Effector memory CD8-positive, alpha-beta T cell (primary cell): ENCODE measurements at regions not wholly inside any gene's neighbourhood (a gene's known extent, or its start where the extent isn't known, plus 50 kb on each side); places are given as distances from the start of the nearest gene placed in this dataset.

Experiments
- ATAC-seq: fragments of 150-1000 bp; cut with Tn5 transposase; replicated peaks from 2 replicates; pipeline ENCODE4 v1.10.0; 2021; ENCODE audit warnings: mild to moderate bottlenecking, moderate library complexity
- DNase-seq, 3 experiments: peaks; one replicate each; pipeline ENCODE4 v3.0.0; 2021
- H3K27ac Mint-ChIP-seq, 2 donors: one replicate each; pipeline ENCODE4 v1.8.0; 2022; ENCODE audit warnings: mild to moderate bottlenecking in 2 of 2, mixed read lengths in 2 of 2, moderate library complexity in 2 of 2
- H3K27me3 Mint-ChIP-seq, 2 donors: one replicate each; pipeline ENCODE4 v1.8.0; 2022; ENCODE audit warnings: mixed read lengths in 2 of 2
- H3K36me3 Mint-ChIP-seq: one replicate; pipeline ENCODE4 v1.8.0; 2022; ENCODE audit warnings: mild to moderate bottlenecking, moderate library complexity, mixed read lengths; ENCODE audit not compliant: insufficient read depth
- H3K4me1 Mint-ChIP-seq, 2 donors: one replicate each; pipeline ENCODE4 v1.8.0; 2022; ENCODE audit warnings: low read depth in 2 of 2, mixed read lengths in 2 of 2
- H3K4me3 Mint-ChIP-seq, 2 donors: one replicate each; pipeline ENCODE4 v1.8.0; 2022; ENCODE audit warnings: mild to moderate bottlenecking in 2 of 2, mixed read lengths in 2 of 2, moderate library complexity in 2 of 2
- H3K9me3 Mint-ChIP-seq, 2 donors: one replicate each; pipeline ENCODE4 v1.8.0; 2022; ENCODE audit warnings: mixed read lengths in 2 of 2

DNA sequence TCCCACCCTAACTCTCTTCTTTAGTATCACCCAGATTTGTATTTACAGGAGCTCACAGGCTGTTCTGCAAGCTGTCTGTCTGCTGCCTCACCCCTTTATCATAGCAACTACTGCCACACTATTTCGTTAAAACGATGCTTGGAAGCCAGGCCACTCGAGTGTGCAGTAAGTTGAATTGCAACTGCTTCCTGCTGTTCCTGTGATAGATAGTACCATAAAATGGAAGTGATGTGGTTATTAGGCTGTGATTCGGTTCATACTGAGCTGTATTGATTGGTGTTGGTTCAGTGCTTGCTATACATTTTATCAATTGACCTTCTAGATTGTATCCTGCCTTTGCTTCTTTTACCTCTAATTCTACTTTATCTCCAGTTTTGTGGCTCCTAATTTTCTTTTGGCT is 325.4 kb downstream of the RNF144B start:
- Mint-ChIP-seq H3K4me1 (no peaks in the 10 kb centered on the region), H3K27me3 (no peaks in the 10 kb centered on the region), H3K36me3 (no peaks in the 10 kb centered on the region), H3K27ac (no peak overlapping the region), H3K9me3 (peaks cover 10 to 12% of the 10 kb centered on the region in 2 donors), H3K4me3 (no peak overlapping the region)
- DNase-seq (no peak), ATAC-seq (no peak)

DNA sequence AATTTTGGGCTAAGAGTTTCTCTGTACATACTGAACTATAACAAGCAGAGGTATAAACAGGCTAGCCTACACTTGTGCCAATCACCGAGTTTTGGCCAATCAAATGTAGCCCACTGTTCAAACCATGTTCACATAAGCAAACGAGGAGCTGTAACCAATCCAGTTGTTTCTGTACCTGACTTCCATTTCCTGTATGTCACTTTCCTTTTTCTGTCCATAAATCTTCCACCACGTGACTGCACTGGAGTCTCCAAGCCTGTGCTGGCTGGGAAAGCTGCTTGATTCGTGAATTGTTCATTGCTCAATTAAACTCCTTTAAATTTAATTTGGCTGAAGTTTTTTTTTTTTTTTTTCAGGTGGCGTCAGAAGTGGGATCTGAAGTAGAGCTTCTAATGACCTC is 332.9 kb downstream of the RNF144B start:
- DNase-seq (no peak), ATAC-seq (no peak)
- Mint-ChIP-seq H3K27me3 (no peaks in the 10 kb centered on the region), H3K4me1 (no peaks in the 10 kb centered on the region), H3K9me3 (peaks cover 0 to 2% of the 10 kb centered on the region in 2 donors), H3K36me3 (no peaks in the 10 kb centered on the region), H3K4me3 (no peak overlapping the region), H3K27ac (no peak overlapping the region)

- Mint-ChIP-seq H3K4me1 (no peaks in the 10 kb centered on the region), H3K27ac (no peak overlapping the region)
Observed at GRCh38 chr6:18724056-18724455, 336.9 kb downstream of the RNF144B start.

GRCh38 chr6:18725449-18725848 is 338.3 kb downstream of the RNF144B start:
- DNase-seq (no peak), ATAC-seq (no peak)
- Mint-ChIP-seq H3K27me3 (no peaks in the 10 kb centered on the region), H3K27ac (no peak overlapping the region), H3K9me3 (peaks cover 5 to 8% of the 10 kb centered on the region in 2 donors), H3K4me1 (no peaks in the 10 kb centered on the region), H3K36me3 (no peaks in the 10 kb centered on the region), H3K4me3 (no peak overlapping the region)

More at GRCh38 chr6:18724056-18724455, 336.9 kb downstream of the RNF144B start:
- no peak for ATAC-seq
- H3K4me3 Mint-ChIP-seq: no peak overlapping the region
- no peaks in the 10 kb centered on the region for H3K27me3 Mint-ChIP-seq
- H3K9me3 Mint-ChIP-seq: peaks cover 2 to 8% of the 10 kb centered on the region in 2 donors
- H3K36me3 Mint-ChIP-seq: no peaks in the 10 kb centered on the region
- DNase-seq: no peak

- Mint-ChIP-seq H3K27me3 (no peaks in the 10 kb centered on the region), H3K36me3 (peaks cover 2% of the 10 kb centered on the region)
Observed at GRCh38 chr6:18733921-18734550, 346.9 kb downstream of the RNF144B start.

GRCh38 chr6:18741741-18742140 is 354.6 kb downstream of the RNF144B start:
- H3K36me3 Mint-ChIP-seq: no peaks in the 10 kb centered on the region
- no peaks in the 10 kb centered on the region for H3K4me1 Mint-ChIP-seq
- H3K27ac Mint-ChIP-seq: no peak overlapping the region
- H3K27me3 Mint-ChIP-seq: no peaks in the 10 kb centered on the region
- ATAC-seq (no peak), DNase-seq (no peak)
- no peak overlapping the region for H3K4me3 Mint-ChIP-seq
- no peaks in the 10 kb centered on the region for H3K9me3 Mint-ChIP-seq

More at GRCh38 chr6:18733921-18734550, 346.9 kb downstream of the RNF144B start:
- Mint-ChIP-seq H3K4me1 (no peaks in the 10 kb centered on the region), H3K9me3 (peaks cover 7 to 13% of the 10 kb centered on the region in 2 donors), H3K4me3 (no peak overlapping the region), H3K27ac (no peak overlapping the region)
- ATAC-seq (no peak), DNase-seq (no peak)

DNA sequence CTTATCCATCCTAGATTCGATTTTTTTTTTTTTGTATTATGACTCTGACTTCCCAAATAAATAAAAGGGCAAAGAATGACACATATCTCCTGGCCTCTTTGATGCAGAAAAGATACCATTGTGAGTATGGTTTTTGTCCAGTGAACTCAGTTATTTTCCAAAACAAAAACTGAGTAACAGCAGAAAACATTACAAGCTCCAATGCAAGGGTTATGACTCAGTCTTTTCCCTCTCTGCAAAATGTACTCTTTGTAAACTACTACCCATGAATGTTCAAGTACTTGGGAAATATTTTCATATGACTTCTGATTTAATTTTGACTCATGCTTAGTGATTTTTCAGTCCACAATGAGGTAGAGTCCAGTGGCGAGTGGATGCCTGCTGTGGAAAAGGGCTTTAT is 355.3 kb downstream of the RNF144B start:
- Mint-ChIP-seq H3K27me3 (no peaks in the 10 kb centered on the region), H3K9me3 (no peaks in the 10 kb centered on the region), H3K27ac (no peak overlapping the region), H3K4me1 (no peaks in the 10 kb centered on the region), H3K36me3 (no peaks in the 10 kb centered on the region), H3K4me3 (no peak overlapping the region)
- ATAC-seq: no peak
- DNase-seq: no peak

- DNase-seq (no peak), ATAC-seq (no peak)
- no peaks in the 10 kb centered on the region for H3K27me3 Mint-ChIP-seq
- H3K36me3 Mint-ChIP-seq: no peaks in the 10 kb centered on the region
- H3K9me3 Mint-ChIP-seq: peaks cover 0 to 1% of the 10 kb centered on the region in 2 donors
- no peaks in the 10 kb centered on the region for H3K4me1 Mint-ChIP-seq
- H3K4me3 Mint-ChIP-seq: no peak overlapping the region
- no peak overlapping the region for H3K27ac Mint-ChIP-seq
Observed at GRCh38 chr6:18746727-18747126, 359.6 kb downstream of the RNF144B start.

DNA sequence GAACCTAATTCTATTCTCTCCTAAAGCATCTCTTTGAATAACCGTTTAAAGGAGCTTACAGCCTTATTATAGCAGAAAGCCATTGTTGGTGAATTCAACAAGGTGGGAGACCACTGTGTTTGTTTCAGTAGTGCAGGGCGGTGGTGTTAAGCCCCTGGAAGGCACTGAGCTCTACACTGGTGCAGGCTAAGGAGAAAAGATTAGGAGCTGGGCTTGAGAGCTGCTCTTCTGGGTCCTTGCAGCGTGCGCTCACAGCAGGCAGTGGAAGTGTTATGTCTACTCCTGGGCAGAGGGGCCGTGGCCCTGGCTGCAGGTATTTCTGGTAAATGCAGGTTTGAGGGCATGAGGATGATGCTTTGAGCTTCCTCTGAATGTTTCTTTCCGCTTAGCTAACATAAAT is 361.2 kb downstream of the RNF144B start:
- H3K36me3 Mint-ChIP-seq: no peaks in the 10 kb centered on the region
- H3K9me3 Mint-ChIP-seq: peaks cover 0 to 3% of the 10 kb centered on the region in 2 donors
- no peaks in the 10 kb centered on the region for H3K27me3 Mint-ChIP-seq
- no peak overlapping the region for H3K4me3 Mint-ChIP-seq
- H3K4me1 Mint-ChIP-seq: no peaks in the 10 kb centered on the region
- no peak overlapping the region for H3K27ac Mint-ChIP-seq
- DNase-seq (no peak), ATAC-seq (no peak)

DNA sequence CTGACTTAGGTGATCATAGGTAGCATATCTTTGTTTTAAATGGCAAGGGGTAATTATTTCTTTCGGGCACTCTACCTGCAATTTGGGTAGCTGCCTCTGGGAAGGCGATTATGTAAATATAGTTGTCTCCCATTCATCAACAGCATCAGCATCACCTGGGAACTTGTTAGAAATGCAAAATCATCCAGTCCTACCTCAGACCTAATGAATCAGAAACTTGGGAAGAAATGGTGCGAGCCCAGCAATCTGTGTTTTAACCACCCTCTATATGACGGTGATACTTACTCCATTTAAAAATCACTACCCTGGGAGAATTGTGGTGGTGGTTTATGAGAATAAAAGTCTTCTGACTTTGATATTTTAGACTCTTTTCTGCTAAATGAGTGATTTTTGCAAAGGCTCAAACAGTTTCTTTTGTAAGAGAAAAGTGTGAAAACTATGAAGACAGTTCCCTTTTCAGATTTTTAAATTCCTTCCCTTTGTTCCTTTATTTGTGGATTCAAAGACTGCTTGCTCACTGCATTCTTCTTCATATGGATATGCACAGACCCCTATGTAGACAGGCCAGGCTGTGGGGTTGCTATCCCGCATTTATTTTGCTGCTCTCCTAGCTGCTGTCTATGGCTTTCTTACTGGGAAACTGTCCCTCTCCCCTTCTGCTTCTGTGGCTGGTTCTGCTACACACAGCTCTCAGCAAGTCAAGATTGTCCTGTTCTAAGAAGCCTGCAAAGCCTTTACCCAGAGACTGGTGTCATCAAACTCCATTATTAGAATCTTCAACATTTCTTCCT is 365.3 kb downstream of the RNF144B start:
- Mint-ChIP-seq H3K4me1 (no peaks in the 10 kb centered on the region), H3K9me3 (peaks cover 8 to 20% of the 10 kb centered on the region in 2 donors), H3K4me3 (no peak overlapping the region), H3K27me3 (no peaks in the 10 kb centered on the region), H3K36me3 (no peaks in the 10 kb centered on the region), H3K27ac (no peak overlapping the region)
- no peak for DNase-seq
- ATAC-seq: no peak

DNA sequence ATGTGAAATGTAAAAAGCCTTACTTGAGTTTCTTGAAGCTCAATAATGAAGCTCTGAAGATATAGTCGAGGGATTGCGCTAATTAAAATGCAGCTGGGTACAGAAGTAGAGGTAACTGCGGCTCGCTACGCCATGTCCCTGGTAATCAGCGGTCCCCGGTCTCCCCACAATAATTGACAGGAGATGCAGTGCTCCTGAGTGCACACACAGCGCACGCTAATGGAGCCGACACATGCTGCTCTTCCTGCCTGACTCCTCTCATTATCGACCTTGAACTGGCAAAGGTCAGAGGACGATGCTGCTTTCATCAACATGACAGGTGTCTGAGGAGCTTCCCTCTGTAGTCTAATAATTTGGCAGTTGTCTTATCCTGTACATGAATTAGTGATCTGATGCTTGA is 365.9 kb downstream of the RNF144B start:
- no peak overlapping the region for H3K27ac Mint-ChIP-seq
- H3K4me3 Mint-ChIP-seq: no peak overlapping the region
- H3K4me1 Mint-ChIP-seq: no peaks in the 10 kb centered on the region
- no peaks in the 10 kb centered on the region for H3K27me3 Mint-ChIP-seq
- ATAC-seq: no peak
- peaks cover 8 to 20% of the 10 kb centered on the region in 2 donors for H3K9me3 Mint-ChIP-seq
- no peaks in the 10 kb centered on the region for H3K36me3 Mint-ChIP-seq
- no peak for DNase-seq

DNA sequence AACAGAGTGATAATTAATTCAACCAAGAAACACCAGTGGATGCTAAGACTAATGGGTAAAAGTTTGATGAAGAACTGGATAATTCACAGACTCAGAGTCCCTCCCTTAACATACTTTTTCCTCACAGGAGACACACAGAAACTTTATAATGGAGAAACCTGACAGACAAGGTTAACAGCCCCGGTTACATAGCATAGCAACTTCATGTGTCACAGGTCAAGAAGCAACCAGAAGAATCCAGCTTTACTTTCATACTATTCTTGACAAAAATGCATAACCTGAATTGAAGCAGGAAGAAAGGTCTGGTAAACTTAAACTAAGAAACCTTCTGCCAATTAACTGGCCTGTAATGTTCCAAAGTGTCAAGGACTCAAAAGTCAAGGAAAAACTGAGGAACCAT is 375.9 kb downstream of the RNF144B start:
- ATAC-seq (no peak), DNase-seq (no peak)
- no peaks in the 10 kb centered on the region for H3K36me3 Mint-ChIP-seq
- H3K27me3 Mint-ChIP-seq: no peaks in the 10 kb centered on the region
- no peaks in the 10 kb centered on the region for H3K4me1 Mint-ChIP-seq
- H3K4me3 Mint-ChIP-seq: no peak overlapping the region
- peaks cover 0 to 12% of the 10 kb centered on the region in 2 donors for H3K9me3 Mint-ChIP-seq
- no peak overlapping the region for H3K27ac Mint-ChIP-seq

- no peak overlapping the region for H3K27ac Mint-ChIP-seq
- no peak for ATAC-seq
- no peaks in the 10 kb centered on the region for H3K4me1 Mint-ChIP-seq
- H3K9me3 Mint-ChIP-seq: peaks cover 5 to 14% of the 10 kb centered on the region in 2 donors
- H3K4me3 Mint-ChIP-seq: no peak overlapping the region
- no peak for DNase-seq
- no peaks in the 10 kb centered on the region for H3K27me3 Mint-ChIP-seq
- no peaks in the 10 kb centered on the region for H3K36me3 Mint-ChIP-seq
Observed at GRCh38 chr6:18784794-18785193, 397.6 kb downstream of the RNF144B start.

- H3K4me3 Mint-ChIP-seq: no peak overlapping the region
- no peaks in the 10 kb centered on the region for H3K4me1 Mint-ChIP-seq
- no peaks in the 10 kb centered on the region for H3K36me3 Mint-ChIP-seq
- no peak overlapping the region for H3K27ac Mint-ChIP-seq
- H3K9me3 Mint-ChIP-seq: peaks cover 9 to 14% of the 10 kb centered on the region in 2 donors
- DNase-seq (no peak), ATAC-seq (no peak)
- H3K27me3 Mint-ChIP-seq: no peaks in the 10 kb centered on the region
Observed at GRCh38 chr6:18785810-18786490, 398.8 kb downstream of the RNF144B start.
